ENCODE measurements at regions not wholly inside any gene's neighbourhood (a gene's known extent, or its start where the extent isn't known, plus 50 kb on each side); places are given as distances from the start of the nearest gene placed in this dataset.
"Not testable (repeated sequence)": the region's sequence is repeated elsewhere in the genome, so short reads cannot be mapped to it uniquely, and the experiment has no call there.

GRCh38 chr9:106025453-106025852, 331.1 kb downstream of the TMEM38B start:
- TF ChIP-seq CTCF (IDR thresholded peaks at IDR 0.05), result no peak
- Mint-ChIP-seq H3K4me3 (ENCODE audit: unreplicated experiment) (no peak overlapping the region), H3K36me3 (ENCODE audit: unreplicated experiment) (no peaks in the 10 kb centered on the region), H3K27me3 (ENCODE audit: unreplicated experiment) (peaks cover 13% of the 10 kb centered on the region), H3K9me3 (ENCODE audit: unreplicated experiment) (peaks cover 7% of the 10 kb centered on the region), H3K4me1 (ENCODE audit: unreplicated experiment) (no peaks in the 10 kb centered on the region), H3K27ac (ENCODE audit: unreplicated experiment) (no peak overlapping the region)
- no peak for DNase-seq (ENCODE audit: extremely low spot score, unreplicated experiment)

GRCh38 chr9:106030146-106030545, 335.8 kb downstream of the TMEM38B start:
- H3K27me3 Mint-ChIP-seq (ENCODE audit: unreplicated experiment); H3K36me3 Mint-ChIP-seq (ENCODE audit: unreplicated experiment); H3K4me1 Mint-ChIP-seq (ENCODE audit: unreplicated experiment); DNase-seq (ENCODE audit: extremely low spot score, unreplicated experiment); H3K4me3 Mint-ChIP-seq (ENCODE audit: unreplicated experiment); H3K27ac Mint-ChIP-seq (ENCODE audit: unreplicated experiment): not testable (repeated sequence)
- peaks cover 10% of the 10 kb centered on the region for H3K9me3 Mint-ChIP-seq (ENCODE audit: unreplicated experiment)

GRCh38 chr9:106032978-106033377, 338.6 kb downstream of the TMEM38B start:
- TF ChIP-seq CTCF (IDR thresholded peaks at IDR 0.05), result no peak
- no peak overlapping the region for H3K27ac Mint-ChIP-seq (ENCODE audit: unreplicated experiment)
- no peaks in the 10 kb centered on the region for H3K36me3 Mint-ChIP-seq (ENCODE audit: unreplicated experiment)
- no peaks in the 10 kb centered on the region for H3K27me3 Mint-ChIP-seq (ENCODE audit: unreplicated experiment)
- H3K4me3 Mint-ChIP-seq (ENCODE audit: unreplicated experiment), result no peak overlapping the region
- no peaks in the 10 kb centered on the region for H3K4me1 Mint-ChIP-seq (ENCODE audit: unreplicated experiment)
- DNase-seq (ENCODE audit: extremely low spot score, unreplicated experiment), result no peak
- H3K9me3 Mint-ChIP-seq (ENCODE audit: unreplicated experiment), result peaks cover 10% of the 10 kb centered on the region

GRCh38 chr9:106035806-106036205, 341.5 kb downstream of the TMEM38B start:
- H3K4me1 Mint-ChIP-seq (ENCODE audit: unreplicated experiment), result no peaks in the 10 kb centered on the region
- H3K36me3 Mint-ChIP-seq (ENCODE audit: unreplicated experiment), result no peaks in the 10 kb centered on the region
- no peak for TF ChIP-seq CTCF (IDR thresholded peaks at IDR 0.05)
- no peaks in the 10 kb centered on the region for H3K27me3 Mint-ChIP-seq (ENCODE audit: unreplicated experiment)
- DNase-seq (ENCODE audit: extremely low spot score, unreplicated experiment), result no peak
- no peak overlapping the region for H3K4me3 Mint-ChIP-seq (ENCODE audit: unreplicated experiment)
- no peak overlapping the region for H3K27ac Mint-ChIP-seq (ENCODE audit: unreplicated experiment)
- H3K9me3 Mint-ChIP-seq (ENCODE audit: unreplicated experiment), result no peaks in the 10 kb centered on the region

- no peaks in the 10 kb centered on the region for H3K36me3 Mint-ChIP-seq (ENCODE audit: unreplicated experiment)
- DNase-seq (ENCODE audit: extremely low spot score, unreplicated experiment), result no peak
- H3K4me1 Mint-ChIP-seq (ENCODE audit: unreplicated experiment), result no peaks in the 10 kb centered on the region
- H3K4me3 Mint-ChIP-seq (ENCODE audit: unreplicated experiment), result no peak overlapping the region
- no peak for TF ChIP-seq CTCF (IDR thresholded peaks at IDR 0.05)
- no peaks in the 10 kb centered on the region for H3K27me3 Mint-ChIP-seq (ENCODE audit: unreplicated experiment)
- no peak overlapping the region for H3K27ac Mint-ChIP-seq (ENCODE audit: unreplicated experiment)
- H3K9me3 Mint-ChIP-seq (ENCODE audit: unreplicated experiment), result no peaks in the 10 kb centered on the region
These were observed 344.1 kb downstream of the TMEM38B start for GRCh38 chr9:106038266-106039001.

Data from osteocyte (in vitro differentiated cells).